ENCODE measurements at regions not wholly inside any gene's neighbourhood (a gene's known extent, or its start where the extent isn't known, plus 50 kb on each side); places are given as distances from the start of the nearest gene placed in this dataset.

- TF ChIP-seq POLR2A (IDR thresholded peaks at IDR 0.05) (no peak), CTCF (IDR thresholded peaks at IDR 0.05) (no peak)
These were observed 151.1 kb upstream of the MEIS1 start for GRCh38 chr2:66283787-66284186.

All from Peyer's patch (tissue), 4 donors.